ENCODE measurements at regions not wholly inside any gene's neighbourhood (a gene's known extent, or its start where the extent isn't known, plus 50 kb on each side); places are given as distances from the start of the nearest gene placed in this dataset.

GRCh38 chr15:81473177-81473576 is 99.2 kb upstream of the TMC3 start:
- TF ChIP-seq, protein P1, sequence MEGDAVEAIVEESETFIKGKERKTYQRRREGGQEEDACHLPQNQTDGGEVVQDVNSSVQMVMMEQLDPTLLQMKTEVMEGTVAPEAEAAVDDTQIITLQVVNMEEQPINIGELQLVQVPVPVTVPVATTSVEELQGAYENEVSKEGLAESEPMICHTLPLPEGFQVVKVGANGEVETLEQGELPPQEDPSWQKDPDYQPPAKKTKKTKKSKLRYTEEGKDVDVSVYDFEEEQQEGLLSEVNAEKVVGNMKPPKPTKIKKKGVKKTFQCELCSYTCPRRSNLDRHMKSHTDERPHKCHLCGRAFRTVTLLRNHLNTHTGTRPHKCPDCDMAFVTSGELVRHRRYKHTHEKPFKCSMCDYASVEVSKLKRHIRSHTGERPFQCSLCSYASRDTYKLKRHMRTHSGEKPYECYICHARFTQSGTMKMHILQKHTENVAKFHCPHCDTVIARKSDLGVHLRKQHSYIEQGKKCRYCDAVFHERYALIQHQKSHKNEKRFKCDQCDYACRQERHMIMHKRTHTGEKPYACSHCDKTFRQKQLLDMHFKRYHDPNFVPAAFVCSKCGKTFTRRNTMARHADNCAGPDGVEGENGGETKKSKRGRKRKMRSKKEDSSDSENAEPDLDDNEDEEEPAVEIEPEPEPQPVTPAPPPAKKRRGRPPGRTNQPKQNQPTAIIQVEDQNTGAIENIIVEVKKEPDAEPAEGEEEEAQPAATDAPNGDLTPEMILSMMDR (conservative IDR thresholded peaks at IDR 0.05; ENCODE audit: low read length) = no peak
- TF ChIP-seq EZH2phosphoT487 (IDR thresholded peaks at IDR 0.05; ENCODE audit: borderline replicate concordance) = no peak

Data from Loucy (cell line).